OCI-LY1 (cell line): ENCODE measurements at regions not wholly inside any gene's neighbourhood (a gene's known extent, or its start where the extent isn't known, plus 50 kb on each side); places are given as distances from the start of the nearest gene placed in this dataset.

Experiments used
- H2AFZ ChIP-seq: fragments of 200-600 bp; sonication (generic), shearing (Covaris generic); 2 replicates; pipeline ENCODE4 v1.6.0; 2014; ENCODE audit warnings: antibody characterized with exemption, mild to moderate bottlenecking, low read length
- H3F3A ChIP-seq: fragments of 200-600 bp; sonication (generic), shearing (Covaris generic); 2 replicates; pipeline ENCODE4 v1.6.0; 2014; ENCODE audit warnings: mild to moderate bottlenecking, antibody characterized with exemption, low read length, moderate library complexity; ENCODE audit not compliant: insufficient read depth
- H3K27ac ChIP-seq: fragments of 200-600 bp; sonication (generic); 2 replicates; pipeline ENCODE4 v1.5.1; 2014; ENCODE audit warnings: low read length, mixed run types, mild to moderate bottlenecking, low read depth; ENCODE audit not compliant: poor library complexity, severe bottlenecking
- H3K27me3 ChIP-seq: fragments of 200-600 bp; sonication (generic); 2 replicates; pipeline ENCODE4 v1.6.0; 2014; ENCODE audit warnings: antibody characterized with exemption, mild to moderate bottlenecking, low read length, moderate library complexity; ENCODE audit not compliant: insufficient read depth
- H3K36me3 ChIP-seq: fragments of 200-600 bp; sonication (generic); 2 replicates; pipeline ENCODE4 v1.6.1; 2014; ENCODE audit warnings: mild to moderate bottlenecking, antibody characterized with exemption, low read length, moderate library complexity, mixed read lengths; ENCODE audit not compliant: insufficient read depth
- H3K4me1 ChIP-seq: fragments of 200-600 bp; sonication (generic); 2 replicates; pipeline ENCODE4 v1.5.1; 2014; ENCODE audit warnings: mild to moderate bottlenecking, low read length, moderate library complexity; ENCODE audit not compliant: insufficient read depth, severe bottlenecking
- H3K4me2 ChIP-seq: fragments of 200-600 bp; sonication (generic), shearing (Covaris generic); 2 replicates; pipeline ENCODE4 v1.6.1; 2014; ENCODE audit warnings: low read length
- H3K4me3 ChIP-seq: fragments of 200-600 bp; sonication (generic); 2 replicates; pipeline ENCODE4 v1.5.1; 2014; ENCODE audit warnings: low read length, low read depth, mild to moderate bottlenecking, mixed read lengths; ENCODE audit not compliant: poor library complexity, severe bottlenecking
- H3K79me2 ChIP-seq: fragments of 200-600 bp; shearing (Covaris generic); 2 replicates; pipeline ENCODE4 v1.6.1; 2016; ENCODE audit warnings: mixed run types, low read length, mixed read lengths; ENCODE audit not compliant: insufficient read depth
- H3K9ac ChIP-seq: fragments of 200-600 bp; sonication (generic), shearing (Covaris generic); 2 replicates; pipeline ENCODE4 v1.6.1; 2014; ENCODE audit warnings: mild to moderate bottlenecking, low read length, mixed read lengths
- H3K9me2 ChIP-seq: fragments of 200-600 bp; sonication (generic), shearing (Covaris generic); 2 replicates; pipeline ENCODE4 v1.6.1; 2014; ENCODE audit warnings: low read depth, mild to moderate bottlenecking, low read length, mixed read lengths
- H3K9me3 ChIP-seq: fragments of 200-600 bp; shearing (Covaris generic); 2 replicates; pipeline ENCODE4 v1.6.1; 2014; ENCODE audit warnings: low read length, mixed read lengths
- H4K20me1 ChIP-seq: fragments of 200-600 bp; sonication (generic), shearing (Covaris generic); 2 replicates; pipeline ENCODE4 v1.6.0; 2016; ENCODE audit warnings: mild to moderate bottlenecking, low read length; ENCODE audit not compliant: insufficient read depth
- EZH2 ChIP-seq: fragments of 200-600 bp; sonication (generic), shearing (Covaris generic); IDR thresholded peaks from 2 replicates; pipeline ENCODE4 v1.8.0; 2017; ENCODE audit warnings: borderline replicate concordance, mixed run types, mild to moderate bottlenecking, antibody characterized with exemption, low read length, moderate library complexity, mixed read lengths
- TF ChIP-seq, protein P1 (sequence below): fragments of 200-600 bp; sonication (generic), shearing (Covaris generic); IDR thresholded peaks from 2 replicates; pipeline ENCODE4 v1.5.1; 2017; ENCODE audit warnings: mild to moderate bottlenecking, antibody characterized with exemption, low read length, moderate library complexity, mixed read lengths

DNA sequence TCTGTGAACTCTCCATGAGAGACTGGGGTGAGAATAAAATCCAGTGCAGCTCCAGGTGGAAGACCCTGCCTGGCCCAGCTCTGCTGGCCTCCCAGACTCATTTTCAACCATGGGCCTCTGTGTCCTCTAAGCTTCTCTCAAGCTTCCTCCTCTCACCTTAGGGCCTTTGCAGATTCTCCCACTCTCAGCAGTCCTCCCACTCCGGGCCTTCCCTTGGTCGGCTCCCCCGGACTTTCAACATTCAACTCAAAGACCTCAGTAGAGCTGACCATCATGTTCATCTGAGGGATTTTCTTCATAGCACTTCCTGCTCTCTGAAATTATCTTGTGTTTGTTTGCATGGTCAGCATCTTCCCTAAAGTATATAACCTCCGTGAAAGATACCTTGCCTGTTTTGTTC lies 370.5 kb upstream of the ZNF507 start:
- Histone ChIP-seq H3K4me3 (no peak overlapping the region), H3K4me1 (no peaks in the 10 kb centered on the region), H3K36me3 (no peaks in the 10 kb centered on the region), H3K27ac (no peak overlapping the region), H3K27me3 (no peaks in the 10 kb centered on the region; the same call in 1 of the 2 replicates), H3K9me3 (no peaks in the 10 kb centered on the region), H3F3A (no peaks in the 10 kb centered on the region), H3K9ac (no peak overlapping the region), H4K20me1 (no peaks in the 10 kb centered on the region), H3K79me2 (no peaks in the 10 kb centered on the region), H2AFZ (no peak overlapping the region), H3K9me2 (no peaks in the 10 kb centered on the region), H3K4me2 (no peak overlapping the region)
- TF ChIP-seq EZH2: no peak
- TF ChIP-seq, protein P1, sequence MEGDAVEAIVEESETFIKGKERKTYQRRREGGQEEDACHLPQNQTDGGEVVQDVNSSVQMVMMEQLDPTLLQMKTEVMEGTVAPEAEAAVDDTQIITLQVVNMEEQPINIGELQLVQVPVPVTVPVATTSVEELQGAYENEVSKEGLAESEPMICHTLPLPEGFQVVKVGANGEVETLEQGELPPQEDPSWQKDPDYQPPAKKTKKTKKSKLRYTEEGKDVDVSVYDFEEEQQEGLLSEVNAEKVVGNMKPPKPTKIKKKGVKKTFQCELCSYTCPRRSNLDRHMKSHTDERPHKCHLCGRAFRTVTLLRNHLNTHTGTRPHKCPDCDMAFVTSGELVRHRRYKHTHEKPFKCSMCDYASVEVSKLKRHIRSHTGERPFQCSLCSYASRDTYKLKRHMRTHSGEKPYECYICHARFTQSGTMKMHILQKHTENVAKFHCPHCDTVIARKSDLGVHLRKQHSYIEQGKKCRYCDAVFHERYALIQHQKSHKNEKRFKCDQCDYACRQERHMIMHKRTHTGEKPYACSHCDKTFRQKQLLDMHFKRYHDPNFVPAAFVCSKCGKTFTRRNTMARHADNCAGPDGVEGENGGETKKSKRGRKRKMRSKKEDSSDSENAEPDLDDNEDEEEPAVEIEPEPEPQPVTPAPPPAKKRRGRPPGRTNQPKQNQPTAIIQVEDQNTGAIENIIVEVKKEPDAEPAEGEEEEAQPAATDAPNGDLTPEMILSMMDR: no peak

DNA sequence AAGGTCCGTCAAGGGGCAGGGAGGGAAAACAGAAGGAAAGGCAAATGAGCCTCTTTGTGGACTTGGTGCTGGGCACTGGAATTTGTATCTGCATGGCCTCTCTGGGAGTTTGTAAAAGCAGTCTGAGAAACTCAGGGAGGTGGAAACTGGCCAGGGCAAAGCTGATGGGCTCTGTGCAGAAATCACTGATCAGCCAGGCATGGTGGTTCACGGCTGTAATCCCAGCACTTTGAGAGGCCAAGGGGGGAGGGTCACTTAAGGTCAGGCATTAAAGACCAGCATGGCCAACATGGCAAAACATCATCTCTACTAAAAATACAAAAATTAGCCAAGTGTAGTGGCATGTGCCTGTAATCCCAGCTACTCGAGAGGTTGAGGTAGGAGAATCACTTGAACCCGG lies 369.9 kb upstream of the ZNF507 start:
- Histone ChIP-seq H3F3A (no peaks in the 10 kb centered on the region), H3K27me3 (no peaks in the 10 kb centered on the region; the same call in 1 of the 2 replicates), H2AFZ (no peak overlapping the region), H3K27ac (no peak overlapping the region), H4K20me1 (no peaks in the 10 kb centered on the region), H3K9ac (no peak overlapping the region), H3K4me1 (no peaks in the 10 kb centered on the region), H3K4me3 (no peak overlapping the region), H3K4me2 (no peak overlapping the region), H3K36me3 (no peaks in the 10 kb centered on the region), H3K9me2 (no peaks in the 10 kb centered on the region), H3K9me3 (no peaks in the 10 kb centered on the region), H3K79me2 (no peaks in the 10 kb centered on the region)
- no peak for TF ChIP-seq EZH2
- TF ChIP-seq, protein P1: no peak

DNA sequence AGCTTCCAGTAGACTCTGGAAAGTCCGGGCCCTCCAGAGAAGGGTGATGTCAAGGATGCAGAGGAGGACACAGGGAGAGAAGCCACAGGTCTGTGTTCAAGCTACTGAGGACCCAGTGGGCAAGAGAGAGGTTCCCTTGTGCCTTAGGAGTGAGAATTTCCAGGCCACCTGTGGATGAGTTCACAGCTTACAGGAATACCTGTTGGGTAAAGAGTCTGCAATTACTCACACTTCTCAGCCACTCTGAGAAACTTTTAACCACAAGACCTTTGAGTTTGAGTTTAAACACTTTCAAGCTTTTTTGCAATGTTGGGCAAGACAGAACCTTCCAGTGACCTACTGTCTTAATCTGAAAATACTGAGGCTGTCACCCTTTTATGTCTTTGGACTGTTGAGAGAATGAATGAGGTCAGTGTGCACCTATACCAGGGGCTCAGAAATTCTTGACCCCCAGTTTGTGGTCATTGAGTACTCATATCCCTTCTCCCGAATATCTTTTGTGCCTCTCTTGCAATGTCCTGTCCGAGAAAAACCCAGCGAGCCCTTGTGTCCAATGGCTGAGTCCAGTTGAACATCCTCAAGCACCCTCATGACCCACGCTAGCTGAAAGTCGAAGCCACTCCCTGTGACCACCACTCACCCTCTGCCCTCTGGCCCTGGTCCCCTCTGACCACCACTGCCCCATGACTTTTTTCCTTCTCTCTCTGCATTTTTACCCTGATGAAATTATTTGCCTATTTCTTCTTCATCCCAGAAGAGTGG lies 368.5 kb upstream of the ZNF507 start:
- TF ChIP-seq EZH2: no peak
- TF ChIP-seq, protein P1: no peak
- no peak overlapping the region for H2AFZ ChIP-seq

More for the DNA sequence above, 368.5 kb upstream of the ZNF507 start:
- no peak overlapping the region for H3K4me3 ChIP-seq
- no peaks in the 10 kb centered on the region; the same call in 1 of the 2 replicates for H3K27me3 ChIP-seq
- H3K27ac ChIP-seq: no peak overlapping the region
- H3K4me1 ChIP-seq: no peaks in the 10 kb centered on the region
- H3F3A ChIP-seq: no peaks in the 10 kb centered on the region
- H3K9me2 ChIP-seq: no peaks in the 10 kb centered on the region
- H3K79me2 ChIP-seq: no peaks in the 10 kb centered on the region
- no peaks in the 10 kb centered on the region for H3K36me3 ChIP-seq
- no peak overlapping the region for H3K9ac ChIP-seq
- no peak overlapping the region for H3K4me2 ChIP-seq
- H3K9me3 ChIP-seq: no peaks in the 10 kb centered on the region
- no peaks in the 10 kb centered on the region for H4K20me1 ChIP-seq
